IMR-90 (cell line): ENCODE measurements at regions not wholly inside any gene's neighbourhood (a gene's known extent, or its start where the extent isn't known, plus 50 kb on each side); places are given as distances from the start of the nearest gene placed in this dataset.

Experiments
- ATAC-seq: fragments of 200-7000 bp; cut with Tn5 transposase; 2 replicates; pipeline ENCODE4 v1.9.1; 2020; ENCODE audit warnings: low read depth, mild to moderate bottlenecking, moderate library complexity
- BruUV-seq: library from RNA; stranded (reverse); fragments of 400-500 nt; replicated peaks from 2 replicates; lab custom pipeline; 2021; lab: Mats Ljungman, UMichigan
- CTCF ChIA-PET: fragments of 300-600 bp; formaldehyde crosslinking; extraction: SDS; loops from one replicate; lab custom pipeline; 2021; ENCODE audit warnings: antibody characterized with exemption; lab: Yijun Ruan, JAX
- POLR2A ChIA-PET: fragments of 300-600 bp; sonication (Branson Sonifier 250); formaldehyde crosslinking; loops from one replicate; lab custom pipeline; 2022; ENCODE audit warnings: antibody characterized with exemption; ENCODE audit not compliant: unreplicated experiment; lab: Charles Lee
- DNase-seq: peaks from one replicate; pipeline ENCODE4 v3.0.0; 2013
- H2AFZ ChIP-seq: replicated peaks from 2 replicates; pipeline ENCODE3; 2013; ENCODE audit warnings: low read length, mild to moderate bottlenecking; ENCODE audit not compliant: poor library complexity
- H2AK5ac ChIP-seq: 2 replicates; pipeline ENCODE4 v1.6.1; 2013; ENCODE audit warnings: low read depth, low read length, inconsistent platforms
- H2AK9ac ChIP-seq: replicated peaks from 2 replicates; pipeline ENCODE3; 2013; ENCODE audit warnings: mild to moderate bottlenecking, low read depth, low read length, moderate library complexity; ENCODE audit not compliant: poor library complexity
- H2BK120ac ChIP-seq: 2 replicates; pipeline ENCODE4 v1.6.1; 2013; ENCODE audit warnings: low read depth, low read length, inconsistent platforms
- H2BK15ac ChIP-seq: 3 replicates; pipeline ENCODE4 v1.6.1; 2013; ENCODE audit warnings: low read depth, low read length, inconsistent platforms
- H2BK20ac ChIP-seq: 2 replicates; pipeline ENCODE4 v1.6.1; 2013; ENCODE audit warnings: low read depth, mild to moderate bottlenecking, inconsistent platforms, low read length, moderate library complexity
- H2BK5ac ChIP-seq: 2 replicates; pipeline ENCODE4 v1.6.1; 2013; ENCODE audit warnings: mild to moderate bottlenecking, low read depth, low read length, inconsistent platforms; ENCODE audit not compliant: poor library complexity, severe bottlenecking
- H3K14ac ChIP-seq: replicated peaks from 2 replicates; pipeline ENCODE4 v1.6.1; 2013; ENCODE audit warnings: low read depth, low read length, inconsistent platforms
- H3K18ac ChIP-seq: 2 replicates; pipeline ENCODE4 v1.6.1; 2013; ENCODE audit warnings: low read depth, low read length, control low read depth
- H3K23ac ChIP-seq: 2 replicates; pipeline ENCODE4 v1.6.1; 2013; ENCODE audit warnings: low read depth, low read length, inconsistent platforms
- H3K27ac ChIP-seq: 2 replicates; pipeline ENCODE4 v1.5.1; 2013; ENCODE audit warnings: mild to moderate bottlenecking, control low read depth, low read length; ENCODE audit not compliant: insufficient read depth
- H3K27me3 ChIP-seq: 2 replicates; pipeline ENCODE4 v1.6.1; 2013; ENCODE audit warnings: low read length; ENCODE audit not compliant: control insufficient read depth, insufficient read depth
- H3K36me3 ChIP-seq: 2 replicates; pipeline ENCODE4 v1.6.1; 2013; ENCODE audit warnings: low read length, mixed read lengths; ENCODE audit not compliant: control insufficient read depth, insufficient read depth
- H3K4ac ChIP-seq: 2 replicates; pipeline ENCODE4 v1.6.1; 2013; ENCODE audit warnings: low read depth, low read length, inconsistent platforms
- H3K4me1 ChIP-seq: 2 replicates; pipeline ENCODE4 v1.6.1; 2013; ENCODE audit warnings: low read length, mixed read lengths; ENCODE audit not compliant: control insufficient read depth, insufficient read depth
- H3K4me2 ChIP-seq: 2 replicates; pipeline ENCODE4 v1.6.1; 2013; ENCODE audit warnings: low read depth, mild to moderate bottlenecking, control low read depth, low read length, moderate library complexity
- H3K4me3 ChIP-seq: 2 replicates; pipeline ENCODE4 v1.5.1; 2013; ENCODE audit warnings: low read depth, mild to moderate bottlenecking, control low read depth, low read length, moderate library complexity; ENCODE audit not compliant: insufficient read depth
- H3K56ac ChIP-seq: 2 replicates; pipeline ENCODE4 v1.6.1; 2013; ENCODE audit warnings: low read length, inconsistent platforms; ENCODE audit not compliant: insufficient read depth; ENCODE audit errors: extremely low read depth
- H3K79me1 ChIP-seq, 2 experiments: 2 replicates each; pipeline ENCODE4 v1.6.1; 2013; ENCODE audit warnings: low read length in 2 of 2, inconsistent platforms in 1 of 2, low read depth in 1 of 2
- H3K9ac ChIP-seq: 2 replicates; pipeline ENCODE4 v1.6.1; 2013; ENCODE audit warnings: low read depth, low read length, control low read depth
- H3K9me1 ChIP-seq: 2 replicates; pipeline ENCODE4 v1.6.1; 2013; ENCODE audit warnings: low read length, inconsistent platforms; ENCODE audit not compliant: insufficient read depth
- H3K9me3 ChIP-seq: 2 replicates; pipeline ENCODE4 v1.6.1; 2013; ENCODE audit warnings: low read length; ENCODE audit not compliant: control insufficient read depth, insufficient read depth
- H4K20me1 ChIP-seq: 2 replicates; pipeline ENCODE4 v1.6.1; 2013; ENCODE audit warnings: low read length, inconsistent platforms; ENCODE audit not compliant: insufficient read depth
- H4K5ac ChIP-seq: 2 replicates; pipeline ENCODE4 v1.6.1; 2013; ENCODE audit warnings: mild to moderate bottlenecking, low read depth, low read length, control low read depth
- H4K8ac ChIP-seq, 2 experiments: 2 replicates each; pipeline ENCODE4 v1.6.1; 2013; ENCODE audit warnings: low read depth in 2 of 2, low read length in 2 of 2, control low read depth in 1 of 2, inconsistent platforms in 1 of 2
- H4K91ac ChIP-seq: 2 replicates; pipeline ENCODE4 v1.6.1; 2013; ENCODE audit warnings: low read depth, low read length, inconsistent platforms; ENCODE audit not compliant: insufficient read depth
- CEBPB ChIP-seq: IDR thresholded peaks from 2 replicates; pipeline ENCODE4 v1.6.1; 2012; ENCODE audit warnings: low read depth, low read length, improper control_type of control experiment
- CHD1 ChIP-seq: IDR thresholded peaks from 2 replicates; pipeline ENCODE4 v1.6.1; 2012; ENCODE audit warnings: low read depth, low read length, improper control_type of control experiment
- CTCF ChIP-seq: conservative IDR thresholded peaks from 2 replicates; pipeline ENCODE4 v1.5.1; 2012; ENCODE audit warnings: mild to moderate bottlenecking, low read depth, low read length, improper control_type of control experiment
- ELK1 ChIP-seq: fragments of 150-350 bp; IDR thresholded peaks from 2 replicates; pipeline ENCODE4 v1.6.1; 2016; ENCODE audit warnings: low read depth, mild to moderate bottlenecking, low read length, moderate library complexity, borderline replicate concordance
- FOS ChIP-seq: fragments of 150-350 bp; IDR thresholded peaks from 2 replicates; pipeline ENCODE4 v1.6.1; 2016; ENCODE audit warnings: low read depth, low read length
- MAFK ChIP-seq: IDR thresholded peaks from 2 replicates; pipeline ENCODE4 v1.6.1; 2012; ENCODE audit warnings: low read depth, low read length, improper control_type of control experiment
- MAZ ChIP-seq: IDR thresholded peaks from 2 replicates; pipeline ENCODE4 v1.6.1; 2012; ENCODE audit warnings: low read depth, mild to moderate bottlenecking, low read length, improper control_type of control experiment, moderate library complexity, borderline replicate concordance
- MXI1 ChIP-seq: IDR thresholded peaks from 2 replicates; pipeline ENCODE4 v1.6.1; 2012; ENCODE audit warnings: low read depth, mild to moderate bottlenecking, low read length, moderate library complexity, borderline replicate concordance
- NFE2L2 ChIP-seq: fragments of 150-350 bp; IDR thresholded peaks from 2 replicates; pipeline ENCODE4 v1.6.1; 2016; ENCODE audit warnings: low read depth, mild to moderate bottlenecking, low read length
- POLR2A ChIP-seq: IDR thresholded peaks from 2 replicates; pipeline ENCODE4 v1.6.1; 2012; ENCODE audit warnings: mild to moderate bottlenecking, low read depth, low read length
- RAD21 ChIP-seq: IDR thresholded peaks from 2 replicates; pipeline ENCODE4 v1.6.1; 2012; ENCODE audit warnings: low read length, improper control_type of control experiment
- RCOR1 ChIP-seq: IDR thresholded peaks from 2 replicates; pipeline ENCODE4 v1.6.1; 2012; ENCODE audit warnings: mild to moderate bottlenecking, low read length, improper control_type of control experiment; ENCODE audit not compliant: insufficient replicate concordance
- RFX5 ChIP-seq: IDR thresholded peaks from 2 replicates; pipeline ENCODE4 v1.8.0; 2012; ENCODE audit warnings: low read depth, mild to moderate bottlenecking, low read length, moderate library complexity
- SMC3 ChIP-seq: fragments of 150-350 bp; IDR thresholded peaks from 2 replicates; pipeline ENCODE4 v1.6.1; 2016; ENCODE audit warnings: low read depth, mild to moderate bottlenecking, antibody characterized with exemption, low read length, moderate library complexity
- USF2 ChIP-seq: fragments of 150-350 bp; IDR thresholded peaks from 2 replicates; pipeline ENCODE4 v1.6.1; 2017; ENCODE audit warnings: mild to moderate bottlenecking, antibody characterized with exemption, low read length, low read depth
- dilution Hi-C: fragments of 300-500 bp; cut with HindIII; formaldehyde crosslinking; loops from one replicate; pipeline ENCODE4 v1.14.3; 2018; ENCODE audit warnings: low sequenced_read_pairs; ENCODE audit not compliant: unreplicated experiment
- in situ Hi-C: fragments of 300-500 bp; cut with MboI; formaldehyde crosslinking; loops from 3 replicates; pipeline ENCODE4 v1.14.3; 2019; ENCODE audit warnings: low sequenced_read_pairs, inconsistent platforms, mixed read lengths
- intact Hi-C: fragments of 100-400 bp; cut with micrococcal nuclease; formaldehyde crosslinking; loops from 2 replicates; pipeline ENCODE4 v1.10.0; 2022

- Histone ChIP-seq H2BK5ac (no peak overlapping the region), H4K20me1 (no peaks in the 10 kb centered on the region), H2AK9ac (no peak overlapping the region), H3K4ac (no peak overlapping the region), H2BK15ac (no peak overlapping the region), H3K4me3 (no peak overlapping the region), H2BK20ac (no peak overlapping the region), H4K5ac (no peak overlapping the region), H3K9me1 (no peaks in the 10 kb centered on the region), H3K56ac (no peak overlapping the region), H3K79me1 (no peaks in the 10 kb centered on the region), H3K27me3 (no peaks in the 10 kb centered on the region), H4K8ac (no peak overlapping the region), H2BK120ac (no peak overlapping the region), H3K18ac (no peak overlapping the region), H3K4me2 (no peak overlapping the region), H3K27ac (no peak overlapping the region), H3K9ac (no peak overlapping the region), H3K14ac (no peak overlapping the region), H2AFZ (no peak overlapping the region), H3K36me3 (no peaks in the 10 kb centered on the region), H3K4me1 (no peaks in the 10 kb centered on the region), H3K23ac (no peak overlapping the region), H4K91ac (no peak overlapping the region), H3K9me3 (no peaks in the 10 kb centered on the region), H2AK5ac (no peak overlapping the region)
- BruUV-seq, result no TSS peak
- dilution Hi-C loops, result no loop called here
- no peak for DNase-seq
- no peak for TF ChIP-seq USF2
- TF ChIP-seq RAD21, result no peak
- TF ChIP-seq RFX5, result no peak
- TF ChIP-seq FOS, result no peak
- TF ChIP-seq RCOR1, result no peak
- TF ChIP-seq CEBPB, result no peak
- TF ChIP-seq MXI1, result no peak
- TF ChIP-seq NFE2L2, result no peak
- no peak for TF ChIP-seq SMC3
- TF ChIP-seq CTCF, result no peak
- TF ChIP-seq MAZ, result no peak
- no peak for TF ChIP-seq MAFK
- TF ChIP-seq ELK1, result no peak
- TF ChIP-seq CHD1, result no peak
- no peak for TF ChIP-seq POLR2A
- no peak for ATAC-seq
- in situ Hi-C loops, result no loop called here
- intact Hi-C loops, result no loop called here
- ChIA-PET POLR2A (no interaction called here), CTCF (no interaction called here)
Measured at GRCh38 chr2:142325870-142326269, 195.1 kb upstream of the LRP1B start.
